ENCODE measurements at regions not wholly inside any gene's neighbourhood (a gene's known extent, or its start where the extent isn't known, plus 50 kb on each side); places are given as distances from the start of the nearest gene placed in this dataset.

DNA sequence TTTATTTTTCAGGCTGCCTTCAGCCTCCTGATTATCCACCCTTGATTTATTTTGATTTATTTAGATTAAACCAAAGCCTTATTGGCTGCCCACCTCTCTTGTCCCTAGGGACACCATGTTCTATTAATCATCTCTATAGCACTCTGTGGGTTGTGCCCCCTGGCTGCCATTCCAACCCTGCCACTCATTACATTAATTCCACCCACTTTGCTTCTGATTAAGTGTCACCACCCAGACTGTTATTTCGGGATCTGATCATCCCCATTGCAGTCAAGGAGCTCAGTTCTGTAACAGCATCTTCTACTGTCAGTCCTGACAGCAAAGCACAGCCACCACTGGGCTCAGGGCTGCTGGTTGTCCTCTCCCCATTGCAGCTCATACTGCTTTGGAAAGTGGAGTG, 175.1 kb upstream of the DDX18 start (continued):
- TF ChIP-seq PHF8 (conservative IDR thresholded peaks at IDR 0.05; ENCODE audit: low read depth, low read length) (no peak), RXRA (IDR thresholded peaks at IDR 0.05; ENCODE audit: insufficient read depth, low read depth, low read length) (no peak), SUZ12 (IDR thresholded peaks at IDR 0.05; ENCODE audit: low read length) (no peak), CHD7 (IDR thresholded peaks at IDR 0.05; ENCODE audit: insufficient replicate concordance, low read length) (no peak)
